ENCODE measurements at regions not wholly inside any gene's neighbourhood (a gene's known extent, or its start where the extent isn't known, plus 50 kb on each side); places are given as distances from the start of the nearest gene placed in this dataset.

GRCh38 chr11:133650082-133650481 is 117.8 kb upstream of the OPCML start:
- Histone ChIP-seq H3K36me3 (ENCODE audit: low read depth, low read length) (no peaks in the 10 kb centered on the region), H3K4me3 (ENCODE audit: low read length) (no peak overlapping the region), H3K27ac (ENCODE audit: low read length) (no peak overlapping the region), H3K4me1 (ENCODE audit: insufficient read depth, low read length) (no peaks in the 10 kb centered on the region), H3K9me3 (ENCODE audit: low read length) (peaks cover 4% of the 10 kb centered on the region; the same call in 1 of the 2 replicates), H3K79me2 (ENCODE audit: low read length) (no peaks in the 10 kb centered on the region), H3K9ac (ENCODE audit: low read length) (no peak overlapping the region), H3F3A (ENCODE audit: low read length, unreplicated experiment) (no peaks in the 10 kb centered on the region), H3K9me2 (replicated peaks; ENCODE audit: low read length) (no peaks in the 10 kb centered on the region), H4K20me1 (ENCODE audit: low read length) (no peaks in the 10 kb centered on the region), H3K27me3 (ENCODE audit: low read length) (peaks cover 23% of the 10 kb centered on the region), H2AFZ (ENCODE audit: low read length) (no peak overlapping the region), H3K4me2 (ENCODE audit: low read length) (no peak overlapping the region)
- TF ChIP-seq EZH2 (IDR thresholded peaks at IDR 0.05; ENCODE audit: low read length, unreplicated experiment) (no peak), CTCF (conservative IDR thresholded peaks at IDR 0.05; ENCODE audit: low read depth, low read length) (no peak), EZH2phosphoT487 (IDR thresholded peaks at IDR 0.05; ENCODE audit: borderline replicate concordance, low read length) (no peak)
- CTCF ChIA-PET = no interaction called here
- POLR2A ChIA-PET (ENCODE audit: unreplicated experiment) = no interaction called here
- DNase-seq = no peak
- no peak for ATAC-seq
- intact Hi-C loops (cut with micrococcal nuclease) = no loop called here
- no TSS peak for BruUV-seq (replicated peaks)

GRCh38 chr11:133649040-133649439 is 116.7 kb upstream of the OPCML start:
- ATAC-seq (no peak), DNase-seq (no peak)
- CTCF ChIA-PET = no interaction called here
- no peaks in the 10 kb centered on the region for H3K36me3 ChIP-seq (ENCODE audit: low read depth, low read length)
- POLR2A ChIA-PET (ENCODE audit: unreplicated experiment) = no interaction called here
- intact Hi-C loops (cut with micrococcal nuclease) = no loop called here
- no peaks in the 10 kb centered on the region for H3K9me2 ChIP-seq (replicated peaks; ENCODE audit: low read length)
- H3K4me1 ChIP-seq (ENCODE audit: insufficient read depth, low read length) = no peaks in the 10 kb centered on the region
- H3K79me2 ChIP-seq (ENCODE audit: low read length) = no peaks in the 10 kb centered on the region
- H2AFZ ChIP-seq (ENCODE audit: low read length) = no peak overlapping the region
- no peak overlapping the region for H3K4me2 ChIP-seq (ENCODE audit: low read length)
- H3K9ac ChIP-seq (ENCODE audit: low read length) = no peak overlapping the region
- peaks cover 4% of the 10 kb centered on the region; the same call in 1 of the 2 replicates for H3K9me3 ChIP-seq (ENCODE audit: low read length)
- BruUV-seq (replicated peaks) = no TSS peak
- H3K27ac ChIP-seq (ENCODE audit: low read length) = no peak overlapping the region
- H3F3A ChIP-seq (ENCODE audit: low read length, unreplicated experiment) = no peaks in the 10 kb centered on the region
- TF ChIP-seq EZH2phosphoT487 (IDR thresholded peaks at IDR 0.05; ENCODE audit: borderline replicate concordance, low read length) = no peak
- no peak for TF ChIP-seq CTCF (conservative IDR thresholded peaks at IDR 0.05; ENCODE audit: low read depth, low read length)
- TF ChIP-seq EZH2 (IDR thresholded peaks at IDR 0.05; ENCODE audit: low read length, unreplicated experiment) = no peak
- no peak overlapping the region for H3K4me3 ChIP-seq (ENCODE audit: low read length)
- peaks cover 13% of the 10 kb centered on the region for H3K27me3 ChIP-seq (ENCODE audit: low read length)
- no peaks in the 10 kb centered on the region for H4K20me1 ChIP-seq (ENCODE audit: low read length)

- no peaks in the 10 kb centered on the region for H3K79me2 ChIP-seq (ENCODE audit: low read length)
- POLR2A ChIA-PET (ENCODE audit: unreplicated experiment) = no interaction called here
- H3K9me2 ChIP-seq (replicated peaks; ENCODE audit: low read length) = no peaks in the 10 kb centered on the region
- no peaks in the 10 kb centered on the region for H3K27me3 ChIP-seq (ENCODE audit: low read length)
- TF ChIP-seq EZH2 (IDR thresholded peaks at IDR 0.05; ENCODE audit: low read length, unreplicated experiment) = no peak
- TF ChIP-seq EZH2phosphoT487 (IDR thresholded peaks at IDR 0.05; ENCODE audit: borderline replicate concordance, low read length) = no peak
- DNase-seq (no peak), ATAC-seq (no peak)
- intact Hi-C loops (cut with micrococcal nuclease) = no loop called here
- BruUV-seq (replicated peaks) = no TSS peak
- H3K4me3 ChIP-seq (ENCODE audit: low read length) = no peak overlapping the region
- H3K9me3 ChIP-seq (ENCODE audit: low read length) = 0 out of 2 replicates have a peak, but pooled peaks cover 3% of the 10 kb centered on the region
- H3K36me3 ChIP-seq (ENCODE audit: low read depth, low read length) = no peaks in the 10 kb centered on the region
- no peaks in the 10 kb centered on the region for H3K4me1 ChIP-seq (ENCODE audit: insufficient read depth, low read length)
- CTCF ChIA-PET = no interaction called here
- no peak overlapping the region for H3K4me2 ChIP-seq (ENCODE audit: low read length)
- no peak overlapping the region for H3K27ac ChIP-seq (ENCODE audit: low read length)
- no peaks in the 10 kb centered on the region for H4K20me1 ChIP-seq (ENCODE audit: low read length)
- H2AFZ ChIP-seq (ENCODE audit: low read length) = no peak overlapping the region
- no peaks in the 10 kb centered on the region for H3F3A ChIP-seq (ENCODE audit: low read length, unreplicated experiment)
- no peak overlapping the region for H3K9ac ChIP-seq (ENCODE audit: low read length)
Measured at GRCh38 chr11:133639408-133639807, 107.1 kb upstream of the OPCML start.
